Duodenal mucosa (tissue), 2 donors: ENCODE measurements at regions not wholly inside any gene's neighbourhood (a gene's known extent, or its start where the extent isn't known, plus 50 kb on each side); places are given as distances from the start of the nearest gene placed in this dataset.

Experiments
- H3K27ac ChIP-seq: one replicate; pipeline ENCODE4 v1.7.0; 2013; ENCODE audit warnings: low read depth, low read length
- H3K27me3 ChIP-seq, 2 donors: one replicate each; pipeline ENCODE4 v1.7.0; 2013; ENCODE audit warnings: low read length in 2 of 2, control low read depth in 1 of 2; ENCODE audit not compliant: insufficient read depth in 2 of 2, control insufficient read depth in 1 of 2
- H3K36me3 ChIP-seq, 2 donors: one replicate each; pipeline ENCODE4 v1.7.0; 2013; ENCODE audit warnings: low read length in 2 of 2, control low read depth in 1 of 2; ENCODE audit not compliant: insufficient read depth in 2 of 2, control insufficient read depth in 1 of 2
- H3K4me1 ChIP-seq, 2 donors: one replicate each; pipeline ENCODE4 v1.7.0; 2013; ENCODE audit warnings: low read length in 2 of 2, control low read depth in 1 of 2; ENCODE audit not compliant: insufficient read depth in 2 of 2, control insufficient read depth in 1 of 2
- H3K4me3 ChIP-seq, 2 donors: one replicate each; pipeline ENCODE4 v1.7.0; 2013; ENCODE audit warnings: low read length in 2 of 2, low read depth in 1 of 2
- H3K9ac ChIP-seq, 2 donors: one replicate each; pipeline ENCODE4 v1.7.0; 2013; ENCODE audit warnings: low read length in 2 of 2, low read depth in 1 of 2
- H3K9me3 ChIP-seq, 2 donors: one replicate each; pipeline ENCODE4 v1.7.0; 2013; ENCODE audit warnings: low read length in 2 of 2, control low read depth in 1 of 2; ENCODE audit not compliant: control insufficient read depth in 1 of 2

GRCh38 chr14:53861781-53862180, 94.8 kb downstream of the BMP4 start:
- Histone ChIP-seq H3K4me1 (peaks cover 4 to 6% of the 10 kb centered on the region in 2 donors), H3K27me3 (no peaks in the 10 kb centered on the region), H3K27ac (no peak overlapping the region), H3K9ac (no peak overlapping the region), H3K36me3 (no peaks in the 10 kb centered on the region), H3K4me3 (no peak overlapping the region), H3K9me3 (no peaks in the 10 kb centered on the region)

DNA sequence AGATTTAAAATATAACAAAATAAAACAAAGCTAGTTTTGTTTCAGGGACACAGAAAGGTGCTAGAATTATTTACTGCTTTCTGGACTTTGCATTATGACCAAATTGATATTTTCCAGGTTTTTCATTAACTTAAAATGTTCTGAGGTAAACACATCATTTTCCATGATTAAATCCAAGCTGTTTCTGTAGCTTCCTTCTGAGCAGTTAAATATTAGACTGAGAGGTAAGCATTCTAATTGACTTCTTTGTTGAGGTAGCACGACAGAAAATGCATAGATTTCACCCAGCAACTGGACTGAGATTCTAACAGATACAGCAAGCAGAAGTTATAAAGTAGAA, 98.3 kb downstream of the BMP4 start:
- Histone ChIP-seq H3K9me3 (no peaks in the 10 kb centered on the region), H3K27me3 (no peaks in the 10 kb centered on the region), H3K9ac (no peak overlapping the region), H3K4me3 (no peak overlapping the region), H3K4me1 (peaks cover 4 to 6% of the 10 kb centered on the region in 2 donors), H3K36me3 (no peaks in the 10 kb centered on the region), H3K27ac (no peak overlapping the region)

DNA sequence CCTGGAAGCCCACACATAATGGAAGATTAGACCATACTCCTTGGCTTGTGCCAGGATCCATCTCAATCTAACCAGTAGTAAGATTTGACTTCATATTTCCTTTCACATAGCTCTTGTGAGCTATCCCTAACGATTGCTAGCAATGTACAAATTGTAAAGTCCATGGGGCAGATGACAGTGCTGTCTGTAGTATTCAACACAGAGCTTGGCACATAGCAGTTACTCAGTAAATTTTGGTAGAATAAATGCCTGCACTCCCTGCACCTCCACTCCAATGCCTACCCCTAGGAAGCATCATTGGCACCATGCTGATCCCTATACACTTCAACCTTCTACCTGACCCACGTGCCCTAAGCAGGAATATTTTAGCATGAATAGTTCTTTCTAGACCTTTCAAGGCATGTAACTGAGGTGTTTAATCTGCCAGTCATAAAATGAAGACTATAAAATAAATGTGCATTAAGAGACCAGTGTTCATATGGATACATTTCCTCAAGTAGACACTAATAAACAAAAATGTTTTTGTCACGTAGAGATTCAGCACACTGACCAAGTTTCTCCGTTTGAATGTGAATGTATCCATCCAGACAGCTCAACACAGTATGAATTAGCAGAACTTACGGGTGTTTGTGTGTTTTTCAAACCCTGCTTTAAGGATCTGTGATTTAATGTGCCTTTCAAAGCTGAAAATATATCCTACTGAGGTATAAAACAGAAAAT, 98.8 kb downstream of the BMP4 start:
- Histone ChIP-seq H3K9ac (no peak overlapping the region), H3K36me3 (no peaks in the 10 kb centered on the region), H3K27ac (no peak overlapping the region), H3K4me1 (peaks cover 4 to 6% of the 10 kb centered on the region in 2 donors), H3K27me3 (no peaks in the 10 kb centered on the region), H3K9me3 (no peaks in the 10 kb centered on the region), H3K4me3 (no peak overlapping the region)

GRCh38 chr14:53855574-53855973, 101.1 kb downstream of the BMP4 start:
- peaks cover 8 to 9% of the 10 kb centered on the region in 2 donors for H3K4me1 ChIP-seq
- H3K27ac ChIP-seq, result no peak overlapping the region
- H3K36me3 ChIP-seq, result no peaks in the 10 kb centered on the region
- H3K4me3 ChIP-seq, result no peak overlapping the region
- no peaks in the 10 kb centered on the region for H3K9me3 ChIP-seq
- no peak overlapping the region for H3K9ac ChIP-seq
- H3K27me3 ChIP-seq, result no peaks in the 10 kb centered on the region

DNA sequence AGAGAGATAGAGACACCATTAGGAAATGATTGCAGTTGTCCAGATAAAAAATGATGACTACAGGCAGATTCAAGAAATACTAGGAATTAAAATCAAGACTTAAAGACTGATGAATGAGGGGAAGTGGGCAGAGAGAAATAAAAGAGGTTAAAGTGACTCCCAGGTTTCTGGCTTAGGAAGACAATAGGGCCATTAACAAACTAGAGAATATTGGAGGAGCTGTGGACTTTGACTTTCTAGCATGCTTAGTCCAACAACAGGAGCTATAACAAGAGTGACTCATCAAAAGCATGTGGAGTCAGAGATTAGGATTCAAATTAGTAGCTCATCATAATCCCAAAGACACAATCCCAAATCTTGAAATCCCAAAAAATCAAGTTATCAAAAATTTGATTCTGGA, 101.5 kb downstream of the BMP4 start:
- no peaks in the 10 kb centered on the region for H3K27me3 ChIP-seq
- H3K27ac ChIP-seq, result no peak overlapping the region
- no peaks in the 10 kb centered on the region for H3K9me3 ChIP-seq
- no peak overlapping the region for H3K4me3 ChIP-seq
- H3K36me3 ChIP-seq, result no peaks in the 10 kb centered on the region
- H3K9ac ChIP-seq, result no peak overlapping the region
- peaks cover 8 to 10% of the 10 kb centered on the region in 2 donors for H3K4me1 ChIP-seq

DNA sequence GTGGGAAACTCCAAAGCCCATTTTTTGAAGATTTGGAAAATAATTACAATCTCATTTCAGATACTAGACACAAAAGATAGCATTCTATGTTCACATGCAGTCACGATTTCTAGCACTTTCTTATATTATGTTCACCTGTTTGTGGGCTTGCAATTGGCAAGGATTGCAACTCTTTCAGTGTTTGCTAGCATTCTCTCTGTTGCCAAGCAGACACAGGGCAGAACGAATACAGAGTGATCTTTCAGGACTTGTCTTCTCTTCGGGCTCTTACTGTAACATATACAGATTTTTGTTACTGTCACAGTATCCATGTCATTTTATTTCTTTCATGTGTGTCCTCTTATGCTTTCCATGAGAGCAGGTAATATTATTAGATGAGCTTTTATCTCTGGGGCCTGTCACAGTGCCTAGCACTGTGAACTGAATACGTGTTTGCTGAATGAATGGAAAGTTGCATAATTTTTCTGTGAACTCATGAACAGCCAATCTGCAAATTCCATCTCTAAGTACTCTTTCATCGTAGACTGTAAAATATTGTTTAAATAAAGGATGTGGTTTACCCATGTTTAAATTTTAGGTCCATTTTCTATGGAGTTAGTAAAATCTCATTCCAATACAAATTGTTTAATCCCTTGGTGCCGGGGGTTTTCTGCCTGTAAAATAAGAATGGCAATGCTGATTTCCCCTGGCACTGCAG, 105.1 kb downstream of the BMP4 start:
- H3K9ac ChIP-seq, result no peak overlapping the region
- peaks cover 4% of the 10 kb centered on the region in 2 donors for H3K4me1 ChIP-seq
- no peaks in the 10 kb centered on the region for H3K36me3 ChIP-seq
- no peaks in the 10 kb centered on the region for H3K9me3 ChIP-seq
- no peak overlapping the region for H3K27ac ChIP-seq
- no peak overlapping the region for H3K4me3 ChIP-seq
- H3K27me3 ChIP-seq, result no peaks in the 10 kb centered on the region

DNA sequence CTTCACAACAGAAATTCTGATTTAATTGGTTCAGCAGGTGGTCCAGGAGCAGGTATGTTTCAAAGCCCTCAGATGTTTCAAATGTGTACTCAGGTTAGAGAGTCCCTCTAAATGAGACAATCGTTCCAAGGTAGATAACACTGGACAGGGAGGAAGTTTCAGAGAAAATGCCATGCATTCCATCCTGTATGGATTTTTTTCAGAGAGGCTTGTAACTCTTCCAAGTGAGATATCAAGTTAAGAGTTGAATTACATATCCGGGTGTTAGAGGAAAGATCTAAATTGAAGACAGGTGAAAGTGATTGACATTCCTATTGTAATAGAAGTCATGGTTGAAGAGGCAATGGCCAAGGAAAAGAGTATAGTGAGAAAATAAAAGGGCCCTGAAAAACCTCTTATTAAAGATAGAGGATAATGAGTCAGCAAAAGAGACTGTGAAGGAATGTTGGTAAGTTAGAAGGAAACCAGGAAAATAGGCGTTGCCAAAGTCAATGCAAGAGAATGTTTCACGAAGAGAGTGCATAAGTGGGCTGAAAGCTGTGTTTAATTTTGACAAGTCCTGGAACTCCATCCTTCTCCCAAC, 105.8 kb downstream of the BMP4 start:
- Histone ChIP-seq H3K27ac (no peak overlapping the region), H3K9ac (no peak overlapping the region), H3K36me3 (no peaks in the 10 kb centered on the region), H3K9me3 (no peaks in the 10 kb centered on the region), H3K27me3 (no peaks in the 10 kb centered on the region), H3K4me1 (peaks cover 4% of the 10 kb centered on the region in 2 donors), H3K4me3 (no peak overlapping the region)

DNA sequence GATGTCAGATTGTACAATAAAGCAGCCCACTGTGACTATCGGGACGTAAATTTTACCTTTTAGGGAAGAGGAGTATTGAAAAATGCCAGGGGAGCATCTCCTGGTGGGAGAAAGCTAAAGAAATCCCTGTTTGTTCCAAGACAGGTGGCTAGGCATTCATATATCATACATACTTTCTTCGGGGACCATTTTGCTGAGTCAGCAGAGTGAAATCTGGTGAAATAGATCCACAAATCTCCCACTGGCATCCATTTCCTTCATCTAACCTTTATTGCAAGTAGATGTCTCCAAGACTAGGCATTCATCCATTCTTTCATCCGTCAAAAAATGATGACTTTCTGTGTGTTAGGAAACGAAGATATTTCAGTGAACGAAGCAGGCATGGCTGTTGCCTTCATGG, 107.1 kb downstream of the BMP4 start:
- Histone ChIP-seq H3K4me1 (peaks cover 4% of the 10 kb centered on the region in 2 donors), H3K36me3 (no peaks in the 10 kb centered on the region), H3K9me3 (no peaks in the 10 kb centered on the region), H3K27ac (no peak overlapping the region), H3K4me3 (no peak overlapping the region), H3K27me3 (no peaks in the 10 kb centered on the region), H3K9ac (no peak overlapping the region)

- Histone ChIP-seq H3K9ac (no peak overlapping the region), H3K4me3 (no peak overlapping the region), H3K27ac (no peak overlapping the region), H3K36me3 (no peaks in the 10 kb centered on the region), H3K9me3 (no peaks in the 10 kb centered on the region), H3K27me3 (no peaks in the 10 kb centered on the region), H3K4me1 (peaks cover 4% of the 10 kb centered on the region in 2 donors)
Observed at GRCh38 chr14:53848854-53849253, 107.8 kb downstream of the BMP4 start.

DNA sequence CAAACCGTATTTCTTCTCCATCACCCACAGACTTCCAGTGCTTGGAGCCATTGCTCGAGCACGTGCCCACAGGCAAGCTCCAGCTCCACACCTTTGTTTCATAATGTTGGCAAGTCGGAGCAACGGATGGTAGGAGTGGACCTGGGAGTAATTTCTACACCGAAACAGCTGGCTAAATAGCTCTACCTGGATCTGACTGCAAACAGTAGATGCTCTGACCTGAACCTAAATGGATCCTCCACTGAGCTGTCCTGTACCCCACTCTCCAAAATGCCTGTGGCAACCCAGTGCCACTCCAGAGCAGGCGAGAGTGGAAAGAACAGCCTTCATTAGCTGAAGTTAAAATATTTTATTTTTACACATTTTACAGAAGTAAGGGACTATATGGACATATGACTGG, 108.7 kb downstream of the BMP4 start:
- Histone ChIP-seq H3K27ac (no peak overlapping the region), H3K9me3 (no peaks in the 10 kb centered on the region), H3K36me3 (no peaks in the 10 kb centered on the region), H3K4me1 (peaks cover 4% of the 10 kb centered on the region in 2 donors), H3K27me3 (no peaks in the 10 kb centered on the region), H3K4me3 (no peak overlapping the region), H3K9ac (no peak overlapping the region)
